Keratinocyte (primary cell): ENCODE measurements at regions not wholly inside any gene's neighbourhood (a gene's known extent, or its start where the extent isn't known, plus 50 kb on each side); places are given as distances from the start of the nearest gene placed in this dataset.

ENCODE experiments used
- CTCF ChIP-seq, 3 experiments: IDR thresholded peaks in 1 of 3; conservative IDR thresholded peaks in 1 of 3; optimal IDR thresholded peaks in 1 of 3; 2 replicates in 2 of 3; 3 replicates in 1 of 3; pipeline versions ENCODE3 to v1.5.1; 2011; ENCODE audit warnings: low read length in 3 of 3, mild to moderate bottlenecking in 3 of 3, moderate library complexity in 2 of 3, control low read depth in 1 of 3, inconsistent platforms in 1 of 3; ENCODE audit not compliant: insufficient read depth in 2 of 3; ENCODE audit errors: extremely low read depth in 1 of 3
- EZH2 ChIP-seq: IDR thresholded peaks from one replicate; pipeline ENCODE4 v1.6.1; 2012; ENCODE audit warnings: inconsistent platforms, mild to moderate bottlenecking, low read length, moderate library complexity

GRCh38 chr7:157474685-157475084, 137.9 kb downstream of the DNAJB6 start:
- TF ChIP-seq CTCF (optimal IDR thresholded peaks at IDR 0.05 in 1 of 3, IDR thresholded peaks at IDR 0.05 in 1 of 3, conservative IDR thresholded peaks at IDR 0.05 in 1 of 3; ENCODE audit: extremely low read depth in 1 of 3, insufficient read depth in 2 of 3, low read length in 3 of 3) (peak in 1 of 3 experiments; percentile 15), EZH2 (no peak)
